K562 (cell line): ENCODE measurements at regions not wholly inside any gene's neighbourhood (a gene's known extent, or its start where the extent isn't known, plus 50 kb on each side); places are given as distances from the start of the nearest gene placed in this dataset.

Experiments used
- BMI1 ChIP-seq: fragments of 150-350 bp; IDR thresholded peaks from 2 replicates; pipeline ENCODE4 v1.6.1; 2014; ENCODE audit warnings: low read length
- E2F4 ChIP-seq: sonication (generic); formaldehyde crosslinking; IDR thresholded peaks from 2 replicates; pipeline ENCODE4 v1.8.0; 2022; ENCODE audit warnings: mild to moderate bottlenecking, low read depth, missing genetic modification reagents
- GTF2F1 ChIP-seq: IDR thresholded peaks from 2 replicates; pipeline ENCODE4 v1.6.1; 2011; ENCODE audit warnings: low read depth, low read length, improper control_type of control experiment
- KDM1A ChIP-seq, 2 experiments: fragments of 450-650 bp; IDR thresholded peaks; 2 replicates each; pipeline ENCODE4 v1.6.1; 2016; ENCODE audit warnings: mild to moderate bottlenecking in 2 of 2
- REST ChIP-seq, 2 experiments: fragments of 450-650 bp; formaldehyde crosslinking in 1 of 2; IDR thresholded peaks; 2 replicates each; pipeline versions ENCODE4 v1.4.0 to v1.6.1; 2014 to 2020; ENCODE audit warnings: mild to moderate bottlenecking in 2 of 2, borderline replicate concordance in 1 of 2, low read depth in 1 of 2
- SP2 ChIP-seq: IDR thresholded peaks from 2 replicates; pipeline ENCODE4 v1.6.1; 2011; ENCODE audit warnings: mild to moderate bottlenecking, low read depth, low read length, moderate library complexity; ENCODE audit not compliant: poor library complexity, severe bottlenecking; ENCODE audit errors: extremely low read depth
- TAF1 ChIP-seq: IDR thresholded peaks from 2 replicates; pipeline ENCODE4 v1.6.1; 2011; ENCODE audit warnings: mild to moderate bottlenecking, low read length, moderate library complexity; ENCODE audit not compliant: insufficient read depth, control insufficient read depth, severe bottlenecking; ENCODE audit errors: extremely low read depth
- ZNF23 ChIP-seq: fragments of 250-450 bp; sonication (Bioruptor Pico); IDR thresholded peaks from 2 replicates; pipeline ENCODE4 v1.4.0; 2020; ENCODE audit warnings: mild to moderate bottlenecking
- TF ChIP-seq, protein P1 (sequence below): fragments of 450-650 bp; IDR thresholded peaks from 2 replicates; pipeline ENCODE4 v1.6.1; 2014; ENCODE audit warnings: low read depth, mild to moderate bottlenecking, moderate library complexity, borderline replicate concordance

DNA sequence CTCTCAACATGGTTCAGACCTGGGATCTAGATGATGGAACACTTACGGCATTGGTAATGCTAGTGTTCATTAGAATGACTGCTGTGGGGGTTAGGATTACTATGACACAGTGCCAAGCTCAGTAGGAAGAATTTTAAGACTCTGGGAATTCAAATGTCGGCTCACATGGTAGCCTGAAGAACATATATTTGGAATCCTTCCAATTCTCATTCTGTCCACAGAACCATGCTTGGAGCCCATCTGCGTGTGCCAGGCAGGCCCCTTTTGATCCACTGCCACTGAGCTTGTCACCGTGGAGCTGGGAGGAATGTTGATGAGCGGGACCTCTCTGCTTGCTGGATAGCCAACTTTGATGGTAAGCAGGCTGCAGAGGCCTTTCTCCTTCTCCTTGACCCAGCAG, 322.0 kb upstream of the SOX11 start (continued):
- TF ChIP-seq REST (IDR thresholded peaks at IDR 0.05; ENCODE audit: borderline replicate concordance) (no peak), REST (CRISPR knock-in tag; IDR thresholded peaks at IDR 0.05; ENCODE audit: low read depth) (no peak), TAF1 (no peak), GTF2F1 (no peak), BMI1 (no peak), E2F4 (CRISPR knock-in tag) (no peak), SP2 (no peak), KDM1A (IDR thresholded peaks at IDR 0.05) (no peak), ZNF23 (CRISPR knock-in tag) (no peak)
- TF ChIP-seq, protein P1, sequence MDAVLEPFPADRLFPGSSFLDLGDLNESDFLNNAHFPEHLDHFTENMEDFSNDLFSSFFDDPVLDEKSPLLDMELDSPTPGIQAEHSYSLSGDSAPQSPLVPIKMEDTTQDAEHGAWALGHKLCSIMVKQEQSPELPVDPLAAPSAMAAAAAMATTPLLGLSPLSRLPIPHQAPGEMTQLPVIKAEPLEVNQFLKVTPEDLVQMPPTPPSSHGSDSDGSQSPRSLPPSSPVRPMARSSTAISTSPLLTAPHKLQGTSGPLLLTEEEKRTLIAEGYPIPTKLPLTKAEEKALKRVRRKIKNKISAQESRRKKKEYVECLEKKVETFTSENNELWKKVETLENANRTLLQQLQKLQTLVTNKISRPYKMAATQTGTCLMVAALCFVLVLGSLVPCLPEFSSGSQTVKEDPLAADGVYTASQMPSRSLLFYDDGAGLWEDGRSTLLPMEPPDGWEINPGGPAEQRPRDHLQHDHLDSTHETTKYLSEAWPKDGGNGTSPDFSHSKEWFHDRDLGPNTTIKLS, result no peak
